ENCODE measurements at regions not wholly inside any gene's neighbourhood (a gene's known extent, or its start where the extent isn't known, plus 50 kb on each side); places are given as distances from the start of the nearest gene placed in this dataset.

DNA sequence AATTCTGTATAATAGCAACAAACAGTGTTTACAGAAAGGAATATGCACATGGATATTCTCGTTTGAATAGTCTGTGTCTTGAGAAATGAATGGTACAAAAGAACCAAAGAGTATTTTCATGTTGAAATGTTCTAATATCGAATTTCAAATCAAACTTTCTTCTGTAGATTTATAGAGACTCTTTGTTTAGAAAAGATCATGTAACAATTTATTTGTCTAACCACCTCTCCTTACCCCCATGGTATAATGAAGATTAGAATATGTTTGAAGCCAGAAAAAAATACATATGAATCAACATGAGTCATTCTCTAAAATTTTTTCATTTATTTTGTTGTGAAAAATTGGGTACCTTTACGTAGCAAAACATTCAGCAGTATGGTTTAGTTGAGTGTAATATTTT lies 285.6 kb downstream of the PRR16 start:
- no peak for DNase-seq
- no peaks in the 10 kb centered on the region for H3K27me3 ChIP-seq (ENCODE audit: insufficient read depth)
- no peaks in the 10 kb centered on the region for H3K9me2 ChIP-seq
- 73% methylated on average over 3 of the region's 3 CpGs for WGBS (ENCODE audit: low lambda C conversion rate)
- no peak overlapping the region for H3K4me2 ChIP-seq
- H2AFZ ChIP-seq (ENCODE audit: low read depth) = peak overlapping the region; percentile 18; the same call in 1 of the 2 replicates
- no peak overlapping the region for H3K27ac ChIP-seq (ENCODE audit: low read depth in 2 of 2, low read length in 1 of 2)
- no peaks in the 10 kb centered on the region for H3K4me1 ChIP-seq (ENCODE audit: control insufficient read depth in 1 of 2, insufficient read depth in 2 of 2, low read depth in 1 of 2, low read length in 1 of 2)
- no peaks in the 10 kb centered on the region for H3K36me3 ChIP-seq (replicated peaks in 1 of 2; ENCODE audit: control insufficient read depth in 1 of 2, insufficient read depth in 2 of 2, low read length in 1 of 2)
- TF ChIP-seq RAD21 (IDR thresholded peaks at IDR 0.05; ENCODE audit: low read length) = no peak
- TF ChIP-seq EZH2phosphoT487 (IDR thresholded peaks at IDR 0.05; ENCODE audit: borderline replicate concordance, low read depth) = no peak
- no peak for TF ChIP-seq RXRA (IDR thresholded peaks at IDR 0.05; ENCODE audit: borderline replicate concordance, low read depth)
- TF ChIP-seq RFX5 (IDR thresholded peaks at IDR 0.05; ENCODE audit: low read length) = no peak
- no peak for TF ChIP-seq ELF1 (IDR thresholded peaks at IDR 0.05)
- TF ChIP-seq TEAD4 (IDR thresholded peaks at IDR 0.05; ENCODE audit: borderline replicate concordance, insufficient read depth) = no peak
- TF ChIP-seq, protein P1, sequence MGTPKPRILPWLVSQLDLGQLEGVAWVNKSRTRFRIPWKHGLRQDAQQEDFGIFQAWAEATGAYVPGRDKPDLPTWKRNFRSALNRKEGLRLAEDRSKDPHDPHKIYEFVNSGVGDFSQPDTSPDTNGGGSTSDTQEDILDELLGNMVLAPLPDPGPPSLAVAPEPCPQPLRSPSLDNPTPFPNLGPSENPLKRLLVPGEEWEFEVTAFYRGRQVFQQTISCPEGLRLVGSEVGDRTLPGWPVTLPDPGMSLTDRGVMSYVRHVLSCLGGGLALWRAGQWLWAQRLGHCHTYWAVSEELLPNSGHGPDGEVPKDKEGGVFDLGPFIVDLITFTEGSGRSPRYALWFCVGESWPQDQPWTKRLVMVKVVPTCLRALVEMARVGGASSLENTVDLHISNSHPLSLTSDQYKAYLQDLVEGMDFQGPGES (IDR thresholded peaks at IDR 0.05; ENCODE audit: low read depth, low read length) = no peak
- TF ChIP-seq FOXJ3 (CRISPR knock-in tag; IDR thresholded peaks at IDR 0.05) = no peak
- no peak for TF ChIP-seq TCF12 (IDR thresholded peaks at IDR 0.05)
- TF ChIP-seq, protein P2, sequence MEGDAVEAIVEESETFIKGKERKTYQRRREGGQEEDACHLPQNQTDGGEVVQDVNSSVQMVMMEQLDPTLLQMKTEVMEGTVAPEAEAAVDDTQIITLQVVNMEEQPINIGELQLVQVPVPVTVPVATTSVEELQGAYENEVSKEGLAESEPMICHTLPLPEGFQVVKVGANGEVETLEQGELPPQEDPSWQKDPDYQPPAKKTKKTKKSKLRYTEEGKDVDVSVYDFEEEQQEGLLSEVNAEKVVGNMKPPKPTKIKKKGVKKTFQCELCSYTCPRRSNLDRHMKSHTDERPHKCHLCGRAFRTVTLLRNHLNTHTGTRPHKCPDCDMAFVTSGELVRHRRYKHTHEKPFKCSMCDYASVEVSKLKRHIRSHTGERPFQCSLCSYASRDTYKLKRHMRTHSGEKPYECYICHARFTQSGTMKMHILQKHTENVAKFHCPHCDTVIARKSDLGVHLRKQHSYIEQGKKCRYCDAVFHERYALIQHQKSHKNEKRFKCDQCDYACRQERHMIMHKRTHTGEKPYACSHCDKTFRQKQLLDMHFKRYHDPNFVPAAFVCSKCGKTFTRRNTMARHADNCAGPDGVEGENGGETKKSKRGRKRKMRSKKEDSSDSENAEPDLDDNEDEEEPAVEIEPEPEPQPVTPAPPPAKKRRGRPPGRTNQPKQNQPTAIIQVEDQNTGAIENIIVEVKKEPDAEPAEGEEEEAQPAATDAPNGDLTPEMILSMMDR (IDR thresholded peaks at IDR 0.05) = no peak
- no peaks in the 10 kb centered on the region for H3K9me3 ChIP-seq
- H3K79me2 ChIP-seq (ENCODE audit: insufficient read depth) = no peaks in the 10 kb centered on the region
- no peak overlapping the region for H3K4me3 ChIP-seq (ENCODE audit: low read depth in 2 of 2, low read length in 1 of 2)
- H4K20me1 ChIP-seq (ENCODE audit: insufficient read depth) = no peaks in the 10 kb centered on the region
- CTCF ChIA-PET = interaction anchor here (1.1 kb wide), 1 partner anchor 9 kb away, joined by 3 read pairs; no protein-coding TSS in a partner anchor
- H3F3A ChIP-seq (replicated peaks; ENCODE audit: insufficient read depth) = no peaks in the 10 kb centered on the region
- no peak overlapping the region for H3K9ac ChIP-seq
- POLR2A ChIA-PET = no interaction called here

DNA sequence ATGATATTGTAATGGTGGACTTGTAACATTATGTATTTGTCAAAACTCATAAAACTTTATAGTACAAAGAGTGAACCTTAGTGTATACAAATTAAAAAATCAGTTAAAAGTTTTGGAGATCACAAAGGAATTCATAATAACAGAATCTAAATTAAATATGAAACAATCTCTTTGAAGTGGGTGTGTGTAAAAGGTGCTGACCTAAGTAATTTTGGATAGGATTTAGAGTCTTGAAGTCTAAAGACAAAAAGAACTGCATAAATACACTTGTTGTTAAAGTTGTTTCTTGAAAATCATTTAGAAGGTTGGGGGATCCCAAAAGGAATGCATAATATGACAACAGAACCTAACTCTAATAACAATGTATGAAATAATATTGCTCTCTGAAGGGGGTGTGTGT lies 295.5 kb downstream of the PRR16 start:
- H3F3A ChIP-seq (replicated peaks; ENCODE audit: insufficient read depth) = no peaks in the 10 kb centered on the region
- no peak overlapping the region for H3K27ac ChIP-seq (ENCODE audit: low read depth in 2 of 2, low read length in 1 of 2)
- H3K79me2 ChIP-seq (ENCODE audit: insufficient read depth) = no peaks in the 10 kb centered on the region
- H3K9me3 ChIP-seq = peaks cover 3% of the 10 kb centered on the region; the same call in 1 of the 2 replicates
- no peak overlapping the region for H3K4me3 ChIP-seq (ENCODE audit: low read depth in 2 of 2, low read length in 1 of 2)
- TF ChIP-seq TAF1 (IDR thresholded peaks at IDR 0.05; ENCODE audit: borderline replicate concordance, low read depth, low read length) (no peak), FOXJ3 (CRISPR knock-in tag; IDR thresholded peaks at IDR 0.05) (no peak), MEF2A (IDR thresholded peaks at IDR 0.05; ENCODE audit: borderline replicate concordance, low read depth) (no peak)
- TF ChIP-seq, protein P3, sequence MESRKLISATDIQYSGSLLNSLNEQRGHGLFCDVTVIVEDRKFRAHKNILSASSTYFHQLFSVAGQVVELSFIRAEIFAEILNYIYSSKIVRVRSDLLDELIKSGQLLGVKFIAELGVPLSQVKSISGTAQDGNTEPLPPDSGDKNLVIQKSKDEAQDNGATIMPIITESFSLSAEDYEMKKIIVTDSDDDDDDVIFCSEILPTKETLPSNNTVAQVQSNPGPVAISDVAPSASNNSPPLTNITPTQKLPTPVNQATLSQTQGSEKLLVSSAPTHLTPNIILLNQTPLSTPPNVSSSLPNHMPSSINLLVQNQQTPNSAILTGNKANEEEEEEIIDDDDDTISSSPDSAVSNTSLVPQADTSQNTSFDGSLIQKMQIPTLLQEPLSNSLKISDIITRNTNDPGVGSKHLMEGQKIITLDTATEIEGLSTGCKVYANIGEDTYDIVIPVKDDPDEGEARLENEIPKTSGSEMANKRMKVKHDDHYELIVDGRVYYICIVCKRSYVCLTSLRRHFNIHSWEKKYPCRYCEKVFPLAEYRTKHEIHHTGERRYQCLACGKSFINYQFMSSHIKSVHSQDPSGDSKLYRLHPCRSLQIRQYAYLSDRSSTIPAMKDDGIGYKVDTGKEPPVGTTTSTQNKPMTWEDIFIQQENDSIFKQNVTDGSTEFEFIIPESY (IDR thresholded peaks at IDR 0.05; ENCODE audit: borderline replicate concordance, low read depth) = no peak
- TF ChIP-seq, protein P4, sequence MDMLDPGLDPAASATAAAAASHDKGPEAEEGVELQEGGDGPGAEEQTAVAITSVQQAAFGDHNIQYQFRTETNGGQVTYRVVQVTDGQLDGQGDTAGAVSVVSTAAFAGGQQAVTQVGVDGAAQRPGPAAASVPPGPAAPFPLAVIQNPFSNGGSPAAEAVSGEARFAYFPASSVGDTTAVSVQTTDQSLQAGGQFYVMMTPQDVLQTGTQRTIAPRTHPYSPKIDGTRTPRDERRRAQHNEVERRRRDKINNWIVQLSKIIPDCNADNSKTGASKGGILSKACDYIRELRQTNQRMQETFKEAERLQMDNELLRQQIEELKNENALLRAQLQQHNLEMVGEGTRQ (IDR thresholded peaks at IDR 0.05; ENCODE audit: borderline replicate concordance, low read depth, low read length) = no peak
- H4K20me1 ChIP-seq (ENCODE audit: insufficient read depth) = no peaks in the 10 kb centered on the region
- no peaks in the 10 kb centered on the region for H3K9me2 ChIP-seq
- no peak for DNase-seq
- no peaks in the 10 kb centered on the region; a peak in 1 of 4 replicates for H3K4me1 ChIP-seq (ENCODE audit: control insufficient read depth in 1 of 2, insufficient read depth in 2 of 2, low read depth in 1 of 2, low read length in 1 of 2)
- H3K27me3 ChIP-seq (ENCODE audit: insufficient read depth) = no peaks in the 10 kb centered on the region
- H3K4me2 ChIP-seq = no peak overlapping the region
- no peaks in the 10 kb centered on the region for H3K36me3 ChIP-seq (replicated peaks in 1 of 2; ENCODE audit: control insufficient read depth in 1 of 2, insufficient read depth in 2 of 2, low read length in 1 of 2)
- H3K9ac ChIP-seq = no peak overlapping the region
- POLR2A ChIA-PET = no interaction called here
- no peak overlapping the region for H2AFZ ChIP-seq (ENCODE audit: low read depth)
- CTCF ChIA-PET = no interaction called here

All from SK-N-SH (cell line).